ENCODE measurements at regions not wholly inside any gene's neighbourhood (a gene's known extent, or its start where the extent isn't known, plus 50 kb on each side); places are given as distances from the start of the nearest gene placed in this dataset.

DNA sequence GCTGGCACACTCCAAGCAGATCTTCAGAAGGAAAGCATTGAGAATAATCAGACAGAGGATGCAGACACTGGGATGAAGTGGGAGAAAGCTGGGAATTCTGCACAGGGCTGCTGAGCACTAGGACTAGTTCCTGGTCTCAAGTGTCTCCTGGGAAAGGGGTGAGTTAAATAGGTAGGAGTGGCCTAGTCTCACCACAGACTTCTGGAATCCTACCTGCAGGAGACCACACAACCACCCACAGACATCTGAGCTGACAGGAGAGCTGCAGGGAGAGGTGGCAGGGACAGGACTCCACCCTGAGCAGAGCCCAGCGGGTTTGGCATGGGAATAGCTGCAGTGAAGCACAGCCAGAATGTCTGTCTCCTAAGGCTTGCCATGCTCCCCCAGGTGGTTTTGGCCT is 95.1 kb upstream of the GALNTL6 start:
- intact Hi-C loops (cut with micrococcal nuclease), result no loop called here
- dilution Hi-C loops (cut with MboI; ENCODE audit: extremely low pct_ligation_motif_present, low sequenced_read_pairs), result no loop called here
- POLR2A ChIA-PET, result no interaction called here
- no peak for FAIRE-seq
- no peaks in the 10 kb centered on the region for H3K36me3 ChIP-seq (ENCODE audit: control insufficient read depth in 2 of 2, extremely low read depth in 1 of 2, insufficient read depth in 2 of 2, low read length in 2 of 2)
- H2AFZ ChIP-seq (ENCODE audit: low read depth, low read length), result no peak overlapping the region
- no peaks in the 10 kb centered on the region for H4K20me1 ChIP-seq (replicated peaks; ENCODE audit: control insufficient read depth, extremely low read depth, insufficient read depth, low read length)
- H3K9me1 ChIP-seq (replicated peaks; ENCODE audit: control insufficient read depth, extremely low read depth, insufficient read depth, low read length), result no peaks in the 10 kb centered on the region
- no peaks in the 10 kb centered on the region for H3K79me2 ChIP-seq (ENCODE audit: control insufficient read depth, insufficient read depth, low read length)
- BruUV-seq (replicated peaks), result no TSS peak
- H3K4me2 ChIP-seq (ENCODE audit: insufficient read depth, low read length), result no peak overlapping the region
- no peak overlapping the region for H3K4me3 ChIP-seq (replicated peaks in 1 of 3; ENCODE audit: insufficient read depth in 1 of 3, low read depth in 1 of 3, low read length in 3 of 3)
- H3K27ac ChIP-seq (ENCODE audit: insufficient read depth, low read depth, low read length), result no peak overlapping the region
- no peaks in the 10 kb centered on the region for H3K4me1 ChIP-seq (ENCODE audit: control insufficient read depth, extremely low read depth, insufficient read depth, low read length)
- no peak for DNase-seq (ENCODE audit: low read depth, low spot score)
- H3K27me3 ChIP-seq (ENCODE audit: control insufficient read depth in 2 of 2, insufficient read depth in 2 of 2, low read length in 2 of 2), result no peaks in the 10 kb centered on the region
- H3K9ac ChIP-seq (replicated peaks; ENCODE audit: extremely low read depth, insufficient read depth, low read length), result no peak overlapping the region
- TF ChIP-seq MYC (IDR thresholded peaks at IDR 0.05; ENCODE audit: low read depth, low read length) (no peak), POLR2A (IDR thresholded peaks at IDR 0.05; ENCODE audit: low read depth, low read length) (no peak), GATA2 (IDR thresholded peaks at IDR 0.05; ENCODE audit: insufficient read depth, insufficient read length, low read depth, low read length) (no peak), POLR2AphosphoS5 (IDR thresholded peaks at IDR 0.05; ENCODE audit: insufficient read depth, low read depth, low read length) (no peak), EZH2 (IDR thresholded peaks at IDR 0.05; ENCODE audit: borderline replicate concordance, low read depth, low read length, severe bottlenecking) (no peak), FOS (IDR thresholded peaks at IDR 0.05; ENCODE audit: borderline replicate concordance, insufficient read depth, low read length) (no peak), JUN (IDR thresholded peaks at IDR 0.05; ENCODE audit: borderline replicate concordance, insufficient read depth, insufficient read length, low read depth) (no peak)
- TF ChIP-seq, protein P1, sequence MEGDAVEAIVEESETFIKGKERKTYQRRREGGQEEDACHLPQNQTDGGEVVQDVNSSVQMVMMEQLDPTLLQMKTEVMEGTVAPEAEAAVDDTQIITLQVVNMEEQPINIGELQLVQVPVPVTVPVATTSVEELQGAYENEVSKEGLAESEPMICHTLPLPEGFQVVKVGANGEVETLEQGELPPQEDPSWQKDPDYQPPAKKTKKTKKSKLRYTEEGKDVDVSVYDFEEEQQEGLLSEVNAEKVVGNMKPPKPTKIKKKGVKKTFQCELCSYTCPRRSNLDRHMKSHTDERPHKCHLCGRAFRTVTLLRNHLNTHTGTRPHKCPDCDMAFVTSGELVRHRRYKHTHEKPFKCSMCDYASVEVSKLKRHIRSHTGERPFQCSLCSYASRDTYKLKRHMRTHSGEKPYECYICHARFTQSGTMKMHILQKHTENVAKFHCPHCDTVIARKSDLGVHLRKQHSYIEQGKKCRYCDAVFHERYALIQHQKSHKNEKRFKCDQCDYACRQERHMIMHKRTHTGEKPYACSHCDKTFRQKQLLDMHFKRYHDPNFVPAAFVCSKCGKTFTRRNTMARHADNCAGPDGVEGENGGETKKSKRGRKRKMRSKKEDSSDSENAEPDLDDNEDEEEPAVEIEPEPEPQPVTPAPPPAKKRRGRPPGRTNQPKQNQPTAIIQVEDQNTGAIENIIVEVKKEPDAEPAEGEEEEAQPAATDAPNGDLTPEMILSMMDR (IDR thresholded peaks at IDR 0.05; ENCODE audit: extremely low read depth in 1 of 2, insufficient read depth in 1 of 2, low read depth in 1 of 2, low read length in 2 of 2), result no peak
- TF ChIP-seq, protein P2, sequence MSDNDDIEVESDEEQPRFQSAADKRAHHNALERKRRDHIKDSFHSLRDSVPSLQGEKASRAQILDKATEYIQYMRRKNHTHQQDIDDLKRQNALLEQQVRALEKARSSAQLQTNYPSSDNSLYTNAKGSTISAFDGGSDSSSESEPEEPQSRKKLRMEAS (IDR thresholded peaks at IDR 0.05; ENCODE audit: insufficient read depth, insufficient read length), result no peak
- CTCF ChIA-PET, result no interaction called here
- peaks cover 2% of the 10 kb centered on the region for H3K9me3 ChIP-seq (replicated peaks; ENCODE audit: control insufficient read depth, insufficient read depth, low read length)
